Calu3 (cell line): ENCODE measurements at regions not wholly inside any gene's neighbourhood (a gene's known extent, or its start where the extent isn't known, plus 50 kb on each side); places are given as distances from the start of the nearest gene placed in this dataset.

ENCODE experiments used
- BruUV-seq: library from RNA; stranded (reverse); fragments of 400-500 nt; replicated peaks from 2 replicates; lab custom pipeline; 2021; lab: Mats Ljungman, UMichigan
- CTCF ChIA-PET: fragments of 300-600 bp; sonication (Branson Sonifier 250); formaldehyde crosslinking; loops from one replicate; lab custom pipeline; 2022; ENCODE audit warnings: antibody characterized with exemption; lab: Charles Lee
- DNase-seq: peaks from one replicate; pipeline ENCODE4 v3.0.0; 2022
- H3K27ac Mint-ChIP-seq: one replicate; pipeline ENCODE4 v1.8.0; 2022; ENCODE audit warnings: mixed read lengths; ENCODE audit not compliant: unreplicated experiment
- H3K27me3 Mint-ChIP-seq: one replicate; pipeline ENCODE4 v1.8.0; 2022; ENCODE audit warnings: mixed read lengths; ENCODE audit not compliant: unreplicated experiment
- H3K36me3 Mint-ChIP-seq: one replicate; pipeline ENCODE4 v1.8.0; 2022; ENCODE audit warnings: mild to moderate bottlenecking, moderate library complexity, mixed read lengths; ENCODE audit not compliant: insufficient read depth, unreplicated experiment
- H3K4me1 Mint-ChIP-seq: one replicate; pipeline ENCODE4 v1.8.0; 2022; ENCODE audit warnings: mild to moderate bottlenecking, low read depth, mixed read lengths; ENCODE audit not compliant: unreplicated experiment
- H3K4me3 Mint-ChIP-seq: one replicate; pipeline ENCODE4 v1.8.0; 2022; ENCODE audit warnings: mild to moderate bottlenecking, low read depth, moderate library complexity, mixed read lengths; ENCODE audit not compliant: unreplicated experiment
- H3K9me3 Mint-ChIP-seq: one replicate; pipeline ENCODE4 v1.8.0; 2022; ENCODE audit warnings: low read depth, mixed read lengths; ENCODE audit not compliant: unreplicated experiment
- intact Hi-C: fragments of 100-400 bp; cut with micrococcal nuclease; formaldehyde crosslinking; loops from one replicate; pipeline ENCODE4 v1.10.0; 2022; ENCODE audit not compliant: unreplicated experiment
- TF ChIP-seq, protein P1 (sequence below): fragments of 200-600 bp; IDR thresholded peaks from one replicate; pipeline ENCODE4 v1.8.0; 2022; ENCODE audit warnings: antibody characterized with exemption; ENCODE audit not compliant: unreplicated experiment

DNA sequence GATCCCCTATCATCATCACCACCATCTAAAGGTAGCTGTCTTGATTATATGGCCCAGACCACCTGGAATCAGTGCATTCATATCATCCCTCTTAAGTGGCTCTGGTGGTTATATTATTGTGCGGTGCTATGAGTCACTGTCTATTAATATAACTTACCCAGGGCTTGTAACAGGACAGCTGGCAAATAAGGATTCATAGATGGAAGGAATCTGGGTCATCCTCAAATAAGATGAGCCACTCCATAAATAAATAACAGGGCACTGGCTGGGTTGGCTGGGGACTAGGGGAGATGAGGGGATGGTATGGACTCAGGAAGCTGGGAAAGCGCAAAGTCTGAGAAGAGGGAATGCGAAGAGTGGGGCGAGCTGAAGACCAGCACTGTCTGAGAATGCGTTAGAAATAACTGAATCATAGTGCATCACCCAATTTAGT, 216.1 kb downstream of the NUAK1 start:
- H3K36me3 Mint-ChIP-seq = no peaks in the 10 kb centered on the region
- no peak for DNase-seq
- intact Hi-C loops = no loop called here
- no peak overlapping the region for H3K4me3 Mint-ChIP-seq
- no peak overlapping the region for H3K27ac Mint-ChIP-seq
- peaks cover 3% of the 10 kb centered on the region for H3K9me3 Mint-ChIP-seq
- no peaks in the 10 kb centered on the region for H3K4me1 Mint-ChIP-seq
- TF ChIP-seq, protein P1, sequence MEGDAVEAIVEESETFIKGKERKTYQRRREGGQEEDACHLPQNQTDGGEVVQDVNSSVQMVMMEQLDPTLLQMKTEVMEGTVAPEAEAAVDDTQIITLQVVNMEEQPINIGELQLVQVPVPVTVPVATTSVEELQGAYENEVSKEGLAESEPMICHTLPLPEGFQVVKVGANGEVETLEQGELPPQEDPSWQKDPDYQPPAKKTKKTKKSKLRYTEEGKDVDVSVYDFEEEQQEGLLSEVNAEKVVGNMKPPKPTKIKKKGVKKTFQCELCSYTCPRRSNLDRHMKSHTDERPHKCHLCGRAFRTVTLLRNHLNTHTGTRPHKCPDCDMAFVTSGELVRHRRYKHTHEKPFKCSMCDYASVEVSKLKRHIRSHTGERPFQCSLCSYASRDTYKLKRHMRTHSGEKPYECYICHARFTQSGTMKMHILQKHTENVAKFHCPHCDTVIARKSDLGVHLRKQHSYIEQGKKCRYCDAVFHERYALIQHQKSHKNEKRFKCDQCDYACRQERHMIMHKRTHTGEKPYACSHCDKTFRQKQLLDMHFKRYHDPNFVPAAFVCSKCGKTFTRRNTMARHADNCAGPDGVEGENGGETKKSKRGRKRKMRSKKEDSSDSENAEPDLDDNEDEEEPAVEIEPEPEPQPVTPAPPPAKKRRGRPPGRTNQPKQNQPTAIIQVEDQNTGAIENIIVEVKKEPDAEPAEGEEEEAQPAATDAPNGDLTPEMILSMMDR = no peak
- CTCF ChIA-PET = no interaction called here
- H3K27me3 Mint-ChIP-seq = peaks cover 10% of the 10 kb centered on the region
- BruUV-seq = no TSS peak

GRCh38 chr12:105924526-105925208, 214.1 kb downstream of the NUAK1 start:
- intact Hi-C loops = no loop called here
- Mint-ChIP-seq H3K4me3 (no peak overlapping the region), H3K27me3 (peaks cover 25% of the 10 kb centered on the region), H3K36me3 (no peaks in the 10 kb centered on the region), H3K9me3 (peaks cover 6% of the 10 kb centered on the region), H3K27ac (no peak overlapping the region), H3K4me1 (no peaks in the 10 kb centered on the region)
- TF ChIP-seq, protein P1 = no peak
- CTCF ChIA-PET = no interaction called here
- no peak for DNase-seq
- no TSS peak for BruUV-seq

GRCh38 chr12:105927564-105927963, 211.2 kb downstream of the NUAK1 start:
- no peak for DNase-seq
- TF ChIP-seq, protein P1 = no peak
- Mint-ChIP-seq H3K27me3 (peaks cover 25% of the 10 kb centered on the region), H3K4me1 (peaks cover 9% of the 10 kb centered on the region), H3K27ac (no peak overlapping the region), H3K36me3 (no peaks in the 10 kb centered on the region), H3K9me3 (peaks cover 6% of the 10 kb centered on the region), H3K4me3 (no peak overlapping the region)
- intact Hi-C loops = no loop called here
- BruUV-seq = no TSS peak
- CTCF ChIA-PET = no interaction called here

GRCh38 chr12:105928436-105928835, 210.3 kb downstream of the NUAK1 start:
- no peaks in the 10 kb centered on the region for H3K36me3 Mint-ChIP-seq
- intact Hi-C loops = no loop called here
- CTCF ChIA-PET = interaction anchor here (0.8 kb wide), 1 partner anchor 20 kb away, joined by 3 read pairs; no protein-coding TSS in a partner anchor

More at GRCh38 chr12:105928436-105928835, 210.3 kb downstream of the NUAK1 start:
- H3K9me3 Mint-ChIP-seq = peaks cover 6% of the 10 kb centered on the region
- DNase-seq = peak; percentile 62
- H3K27ac Mint-ChIP-seq = no peak overlapping the region
- TF ChIP-seq, protein P1 = no peak
- no peak overlapping the region for H3K4me3 Mint-ChIP-seq
- peaks cover 9% of the 10 kb centered on the region for H3K4me1 Mint-ChIP-seq
- BruUV-seq = no TSS peak
- peaks cover 25% of the 10 kb centered on the region for H3K27me3 Mint-ChIP-seq
